GM10248 (cell line): ENCODE measurements at regions not wholly inside any gene's neighbourhood (a gene's known extent, or its start where the extent isn't known, plus 50 kb on each side); places are given as distances from the start of the nearest gene placed in this dataset.

Experiments
- CTCF ChIA-PET: fragments of 300-600 bp; sonication (Branson Sonifier 250); formaldehyde crosslinking; extraction: SDS; loops from one replicate; lab custom pipeline; 2021; ENCODE audit warnings: antibody characterized with exemption; lab: Yijun Ruan, JAX
- POLR2A ChIA-PET: fragments of 350-650 bp; sonication (Branson Sonifier 250); formaldehyde crosslinking; extraction: SDS; loops from one replicate; lab custom pipeline; 2020; ENCODE audit warnings: antibody characterized with exemption; lab: Yijun Ruan, JAX
- DNase-seq: peaks from one replicate; pipeline ENCODE4 v3.0.0; 2012; ENCODE audit errors: extremely low spot score
- TF ChIP-seq, protein P1 (sequence below): IDR thresholded peaks from 2 replicates; pipeline ENCODE4 v1.5.1; 2012; ENCODE audit warnings: mild to moderate bottlenecking, low read depth; ENCODE audit errors: extremely low read depth, missing control alignments, control extremely low read depth

GRCh38 chr18:7466190-7466589, 100.9 kb upstream of the PTPRM start:
- ChIA-PET POLR2A (no interaction called here), CTCF (no interaction called here)
- TF ChIP-seq, protein P1, sequence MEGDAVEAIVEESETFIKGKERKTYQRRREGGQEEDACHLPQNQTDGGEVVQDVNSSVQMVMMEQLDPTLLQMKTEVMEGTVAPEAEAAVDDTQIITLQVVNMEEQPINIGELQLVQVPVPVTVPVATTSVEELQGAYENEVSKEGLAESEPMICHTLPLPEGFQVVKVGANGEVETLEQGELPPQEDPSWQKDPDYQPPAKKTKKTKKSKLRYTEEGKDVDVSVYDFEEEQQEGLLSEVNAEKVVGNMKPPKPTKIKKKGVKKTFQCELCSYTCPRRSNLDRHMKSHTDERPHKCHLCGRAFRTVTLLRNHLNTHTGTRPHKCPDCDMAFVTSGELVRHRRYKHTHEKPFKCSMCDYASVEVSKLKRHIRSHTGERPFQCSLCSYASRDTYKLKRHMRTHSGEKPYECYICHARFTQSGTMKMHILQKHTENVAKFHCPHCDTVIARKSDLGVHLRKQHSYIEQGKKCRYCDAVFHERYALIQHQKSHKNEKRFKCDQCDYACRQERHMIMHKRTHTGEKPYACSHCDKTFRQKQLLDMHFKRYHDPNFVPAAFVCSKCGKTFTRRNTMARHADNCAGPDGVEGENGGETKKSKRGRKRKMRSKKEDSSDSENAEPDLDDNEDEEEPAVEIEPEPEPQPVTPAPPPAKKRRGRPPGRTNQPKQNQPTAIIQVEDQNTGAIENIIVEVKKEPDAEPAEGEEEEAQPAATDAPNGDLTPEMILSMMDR: no peak
- no peak for DNase-seq

DNA sequence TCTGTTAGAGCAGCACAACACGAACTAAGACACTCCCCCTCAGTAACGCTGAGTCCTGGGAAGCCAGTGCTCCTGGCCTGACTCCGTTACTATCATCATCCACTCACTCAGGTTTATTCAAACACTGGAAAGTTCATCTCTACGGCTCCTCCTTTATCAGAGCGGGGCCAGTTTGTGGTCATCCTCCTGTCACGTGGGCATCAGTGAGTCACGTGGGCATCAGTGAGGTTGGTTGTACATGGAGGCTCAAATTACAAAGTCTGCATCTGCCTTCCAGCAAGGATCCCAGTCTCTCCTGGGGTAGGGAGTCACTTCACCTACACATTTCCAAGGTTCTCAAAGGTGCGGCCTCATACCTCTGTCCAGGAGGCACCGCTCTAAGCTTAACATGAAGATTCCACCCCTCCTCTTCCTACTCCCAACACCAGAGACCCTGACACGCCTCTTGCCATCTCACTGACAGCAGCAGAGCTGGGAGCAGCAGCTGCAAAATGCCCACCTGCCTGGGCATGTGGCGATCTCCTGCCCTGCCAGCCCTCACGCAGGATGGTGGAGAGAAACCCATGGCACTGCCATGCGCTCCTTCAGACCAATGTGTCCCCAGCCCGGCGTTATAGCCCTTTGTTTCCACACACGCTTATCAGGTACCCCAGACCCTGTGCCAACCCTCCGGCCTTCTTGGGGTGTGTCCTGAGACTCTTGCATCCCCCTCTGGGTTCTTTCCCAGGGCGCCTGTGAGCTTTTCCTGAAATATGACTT, 99.2 kb upstream of the PTPRM start:
- ChIA-PET CTCF (no interaction called here), POLR2A (no interaction called here)
- DNase-seq: no peak
- TF ChIP-seq, protein P1: no peak

DNA sequence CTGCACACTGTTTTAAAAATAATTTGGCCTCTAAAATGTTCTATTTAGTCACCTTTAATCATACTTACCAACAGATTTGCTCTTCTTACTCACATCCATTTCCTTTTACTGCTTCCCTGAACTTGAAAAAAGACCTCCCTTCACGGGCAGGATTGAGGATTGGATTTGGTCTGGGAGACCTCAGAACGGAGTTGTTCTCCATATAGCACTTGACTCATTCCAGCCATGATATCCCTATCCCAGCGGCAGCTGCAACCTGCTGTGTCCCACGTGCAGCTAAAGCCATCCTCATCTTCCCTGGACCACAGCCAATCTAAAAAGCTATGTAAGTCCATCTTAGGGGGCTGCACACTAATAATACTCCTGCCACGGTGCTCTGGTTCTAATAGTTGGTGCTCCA, 97.0 kb upstream of the PTPRM start:
- no peak for DNase-seq
- ChIA-PET POLR2A (no interaction called here), CTCF (no interaction called here)
- TF ChIP-seq, protein P1: no peak

DNA sequence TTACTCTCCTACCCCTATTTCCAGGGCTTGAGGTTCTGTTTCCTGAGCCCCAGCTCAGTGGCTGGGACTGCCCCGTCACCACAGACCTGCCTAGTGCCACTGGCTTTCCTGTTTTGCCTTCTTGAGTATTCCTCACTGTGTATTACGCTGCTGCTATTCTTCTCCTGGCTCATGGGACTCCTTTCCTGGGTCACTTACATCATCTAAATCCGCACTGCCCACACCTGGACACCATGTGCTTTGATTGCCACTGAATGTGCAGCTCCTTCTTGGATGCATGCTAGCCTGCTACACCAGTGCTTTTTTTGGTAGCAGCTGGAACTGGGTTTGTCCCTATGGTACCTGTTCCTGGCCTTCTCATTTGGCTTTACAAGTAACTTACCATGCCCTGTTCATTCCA, 96.6 kb upstream of the PTPRM start:
- no peak for DNase-seq
- ChIA-PET CTCF (no interaction called here), POLR2A (no interaction called here)
- TF ChIP-seq, protein P1: no peak

DNA sequence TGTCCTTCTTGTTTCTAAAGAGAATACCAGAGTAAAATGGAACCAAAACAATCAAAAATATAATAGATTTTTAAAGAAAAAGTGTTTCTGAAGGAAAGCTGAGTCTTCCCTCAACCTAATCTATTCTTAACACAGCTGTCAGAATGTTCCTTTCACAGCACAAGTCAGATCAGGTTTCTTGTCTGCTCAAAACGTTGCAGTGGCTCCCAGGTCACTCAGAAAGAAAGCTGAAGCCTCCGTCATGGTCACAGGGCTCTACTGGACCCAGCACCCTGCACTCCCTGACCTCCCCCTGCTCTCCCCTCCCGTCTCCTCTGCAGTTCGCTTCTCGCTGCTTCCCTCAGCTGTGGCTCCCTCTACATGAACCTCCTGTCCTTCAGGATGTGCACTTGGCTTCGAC, 90.7 kb upstream of the PTPRM start:
- DNase-seq: no peak
- POLR2A ChIA-PET: no interaction called here
- CTCF ChIA-PET: no interaction called here
- TF ChIP-seq, protein P1: no peak

- POLR2A ChIA-PET: no interaction called here
- TF ChIP-seq, protein P1: no peak
- CTCF ChIA-PET: no interaction called here
- no peak for DNase-seq
Measured at GRCh38 chr18:7479756-7480155, 87.4 kb upstream of the PTPRM start.
